Spleen (tissue), 11 donors: ENCODE measurements at regions not wholly inside any gene's neighbourhood (a gene's known extent, or its start where the extent isn't known, plus 50 kb on each side); places are given as distances from the start of the nearest gene placed in this dataset.

Experiments used
- DNase-seq: peaks from one replicate; pipeline ENCODE4 v3.0.0-alpha.2; 2020
- H3K27ac ChIP-seq, 8 donors: fragments of 200-600 bp; sonication (generic) in 7 of 8; 1 replicate in 4 of 8; 2 replicates in 4 of 8; pipeline versions ENCODE4 v1.5.0 to v1.8.0; 2016 to 2021; ENCODE audit warnings: inconsistent platforms in 4 of 8, mild to moderate bottlenecking in 4 of 8, moderate library complexity in 1 of 8
- H3K27me3 ChIP-seq, 7 donors: fragments of 200-600 bp; sonication (generic) in 6 of 7; replicated peaks in 1 of 7; 1 replicate in 4 of 7; 2 replicates in 3 of 7; pipeline versions ENCODE4 v1.5.0 to v1.8.0; 2016 to 2021; ENCODE audit warnings: inconsistent platforms in 3 of 7, mild to moderate bottlenecking in 1 of 7
- H3K36me3 ChIP-seq, 6 donors: fragments of 200-600 bp; sonication (generic) in 5 of 6; 1 replicate in 4 of 6; 2 replicates in 2 of 6; pipeline versions ENCODE4 v1.5.0 to v1.8.0; 2016 to 2021; ENCODE audit warnings: inconsistent platforms in 2 of 6
- H3K4me1 ChIP-seq, 6 donors: fragments of 200-600 bp; sonication (generic) in 5 of 6; 1 replicate in 3 of 6; 2 replicates in 3 of 6; pipeline versions ENCODE4 v1.5.0 to v1.8.0; 2016 to 2021; ENCODE audit warnings: inconsistent platforms in 3 of 6
- H3K4me3 ChIP-seq, 8 donors: fragments of 200-600 bp; sonication (generic) in 7 of 8; 1 replicate in 4 of 8; 2 replicates in 4 of 8; pipeline versions ENCODE4 v1.5.0 to v1.8.0; 2016 to 2021; ENCODE audit warnings: inconsistent platforms in 4 of 8, mild to moderate bottlenecking in 4 of 8, moderate library complexity in 2 of 8
- H3K9me3 ChIP-seq, 8 donors: fragments of 200-600 bp; sonication (generic) in 7 of 8; 1 replicate in 4 of 8; 2 replicates in 4 of 8; pipeline versions ENCODE4 v1.5.0 to v1.8.0; 2016 to 2021; ENCODE audit warnings: inconsistent platforms in 4 of 8
- CTCF ChIP-seq, 11 experiments: fragments of 200-600 bp in 7 of 11; fragments of 450-650 bp in 4 of 11; sonication (generic) in 4 of 11; IDR thresholded peaks in 8 of 11; conservative IDR thresholded peaks in 3 of 11; 1 replicate in 7 of 11; 2 replicates in 4 of 11; pipeline versions ENCODE4 v1.4.0 to v1.8.0; 2016 to 2021; ENCODE audit warnings: antibody characterized with exemption in 11 of 11, inconsistent platforms in 4 of 11, mild to moderate bottlenecking in 1 of 11
- POLR2A ChIP-seq, 3 donors: fragments of 450-650 bp; IDR thresholded peaks; one replicate each; pipeline ENCODE4 v1.5.1; 2017; ENCODE audit warnings: antibody characterized with exemption in 3 of 3, mild to moderate bottlenecking in 1 of 3
- POLR2AphosphoS5 ChIP-seq, 3 donors: sonication (generic); formaldehyde crosslinking; IDR thresholded peaks; one replicate each; pipeline ENCODE4 v1.5.1; 2017; ENCODE audit warnings: antibody characterized with exemption in 3 of 3
- WGBS, 5 donors: extraction: QIAGEN DNeasy Blood & Tissue Kit in 3 of 5; methylation state at CpG; one replicate each; pipeline versions ENCODE4 v1.1.5 to v1.1.7; 2013 to 2018; 5-methylcytosine and 5-hydroxymethylcytosine counted together
- intact Hi-C: fragments of 100-400 bp; cut with DNase I; formaldehyde crosslinking; loops from one replicate; pipeline ENCODE4 v1.15.0; 2023; ENCODE audit warnings: low total_unique reads
- donor health status: healthy with polysubstance abuse.
- donor health status: DM: no; HTN: no; CAD: no; lungs with moderate emphysema.
- donor health status: DM: no; HTN: no; CAD: no.
- donor health status: Bipolar disorder and iron deficiency.
- donor health status: healthy.
- donor health status: DM: no; HTN: no; CAD: no.
- donor health status: DM: yes; HTN: yes; CAD: no.

GRCh38 chr9:79945495-79945894 is 373.7 kb downstream of the TLE4 start:
- intact Hi-C loops = no loop called here
- no peak for TF ChIP-seq POLR2A (IDR thresholded peaks at IDR 0.05)
- TF ChIP-seq CTCF (IDR thresholded peaks at IDR 0.05 in 8 of 11, conservative IDR thresholded peaks at IDR 0.05 in 3 of 11) = no peak
- no peak for TF ChIP-seq POLR2AphosphoS5 (IDR thresholded peaks at IDR 0.05)

GRCh38 chr9:79945016-79945415 is 373.3 kb downstream of the TLE4 start:
- intact Hi-C loops = no loop called here
- TF ChIP-seq CTCF (IDR thresholded peaks at IDR 0.05 in 8 of 11, conservative IDR thresholded peaks at IDR 0.05 in 3 of 11) (peak in 2 of 11 experiments; percentile 11 to 28), POLR2AphosphoS5 (IDR thresholded peaks at IDR 0.05) (no peak)
- Histone ChIP-seq H3K36me3 (no peaks in the 10 kb centered on the region), H3K4me1 (no peaks in the 10 kb centered on the region), H3K4me3 (no peak overlapping the region), H3K27ac (no peak overlapping the region), H3K9me3 (no peaks in the 10 kb centered on the region), H3K27me3 (no peaks in the 10 kb centered on the region)
- 59 to 84% (median 78%) methylated on average over 1 of the region's 1 CpG for WGBS, 5 donors
- DNase-seq = no peak

More at GRCh38 chr9:79945495-79945894, 373.7 kb downstream of the TLE4 start:
- no peak overlapping the region for H3K27ac ChIP-seq
- no peaks in the 10 kb centered on the region for H3K4me1 ChIP-seq
- no peak for DNase-seq
- no peaks in the 10 kb centered on the region for H3K36me3 ChIP-seq
- H3K4me3 ChIP-seq = no peak overlapping the region
- no peaks in the 10 kb centered on the region for H3K27me3 ChIP-seq
- no peaks in the 10 kb centered on the region for H3K9me3 ChIP-seq

GRCh38 chr9:79940919-79941318 is 369.2 kb downstream of the TLE4 start:
- no peaks in the 10 kb centered on the region for H3K36me3 ChIP-seq
- WGBS, 5 donors = 55 to 71% (median 61%) methylated on average over 6 of the region's 6 CpGs

GRCh38 chr9:79939819-79940218 is 368.1 kb downstream of the TLE4 start:
- Histone ChIP-seq H3K36me3 (no peaks in the 10 kb centered on the region), H3K4me3 (no peak overlapping the region), H3K9me3 (peaks cover 0 to 5% (median 0%) of the 10 kb centered on the region in 8 donors), H3K27me3 (no peaks in the 10 kb centered on the region), H3K4me1 (no peaks in the 10 kb centered on the region), H3K27ac (no peak overlapping the region)
- no peak for DNase-seq
- WGBS, 5 donors = 53 to 81% (median 73%) methylated on average over 5 of the region's 5 CpGs
- intact Hi-C loops = no loop called here
- TF ChIP-seq CTCF (IDR thresholded peaks at IDR 0.05 in 8 of 11, conservative IDR thresholded peaks at IDR 0.05 in 3 of 11) (no peak), POLR2AphosphoS5 (IDR thresholded peaks at IDR 0.05) (no peak), POLR2A (IDR thresholded peaks at IDR 0.05) (no peak)

More at GRCh38 chr9:79940919-79941318, 369.2 kb downstream of the TLE4 start:
- H3K4me1 ChIP-seq = no peaks in the 10 kb centered on the region
- no peak overlapping the region for H3K4me3 ChIP-seq
- TF ChIP-seq POLR2AphosphoS5 (IDR thresholded peaks at IDR 0.05) (no peak), POLR2A (IDR thresholded peaks at IDR 0.05) (no peak), CTCF (IDR thresholded peaks at IDR 0.05 in 8 of 11, conservative IDR thresholded peaks at IDR 0.05 in 3 of 11) (no peak)
- H3K9me3 ChIP-seq = peaks cover 0 to 5% (median 0%) of the 10 kb centered on the region in 8 donors
- DNase-seq = no peak
- no peaks in the 10 kb centered on the region for H3K27me3 ChIP-seq
- intact Hi-C loops = no loop called here
- H3K27ac ChIP-seq = no peak overlapping the region
